ENCODE measurements at regions not wholly inside any gene's neighbourhood (a gene's known extent, or its start where the extent isn't known, plus 50 kb on each side); places are given as distances from the start of the nearest gene placed in this dataset.

GRCh38 chr15:47066392-47066791 is 650.9 kb upstream of the SEMA6D start:
- TF ChIP-seq EZH2 (IDR thresholded peaks at IDR 0.05; ENCODE audit: borderline replicate concordance, control insufficient read depth, low read depth, low read length) (no peak), SP1 (IDR thresholded peaks at IDR 0.05; ENCODE audit: low read depth, low read length) (no peak), NFYA (IDR thresholded peaks at IDR 0.05; ENCODE audit: borderline replicate concordance, low read depth, low read length) (no peak), CTCF (IDR thresholded peaks at IDR 0.05 in 2 of 3, conservative IDR thresholded peaks at IDR 0.05 in 1 of 3; ENCODE audit: control insufficient read depth in 2 of 3, extremely low read depth in 1 of 3, insufficient read depth in 1 of 3, low read depth in 3 of 3, low read length in 3 of 3) (no peak), PKNOX1 (IDR thresholded peaks at IDR 0.05) (no peak), REST (IDR thresholded peaks at IDR 0.05; ENCODE audit: low read depth, low read length) (no peak), HDAC2 (IDR thresholded peaks at IDR 0.05) (no peak), SRF (IDR thresholded peaks at IDR 0.05; ENCODE audit: low read depth in 2 of 2, low read length in 2 of 2) (no peak), ZNF274 (IDR thresholded peaks at IDR 0.05; ENCODE audit: insufficient read depth, insufficient read length) (no peak), SMARCA5 (IDR thresholded peaks at IDR 0.05) (no peak), BCL3 (IDR thresholded peaks at IDR 0.05; ENCODE audit: borderline replicate concordance, insufficient read depth, low read depth, low read length, poor library complexity, severe bottlenecking) (no peak)

All from GM12878 (cell line).